ENCODE measurements at regions not wholly inside any gene's neighbourhood (a gene's known extent, or its start where the extent isn't known, plus 50 kb on each side); places are given as distances from the start of the nearest gene placed in this dataset.
A peak's percentile ranks its signal among the peaks of the same experiment; 100 is the strongest.

DNA sequence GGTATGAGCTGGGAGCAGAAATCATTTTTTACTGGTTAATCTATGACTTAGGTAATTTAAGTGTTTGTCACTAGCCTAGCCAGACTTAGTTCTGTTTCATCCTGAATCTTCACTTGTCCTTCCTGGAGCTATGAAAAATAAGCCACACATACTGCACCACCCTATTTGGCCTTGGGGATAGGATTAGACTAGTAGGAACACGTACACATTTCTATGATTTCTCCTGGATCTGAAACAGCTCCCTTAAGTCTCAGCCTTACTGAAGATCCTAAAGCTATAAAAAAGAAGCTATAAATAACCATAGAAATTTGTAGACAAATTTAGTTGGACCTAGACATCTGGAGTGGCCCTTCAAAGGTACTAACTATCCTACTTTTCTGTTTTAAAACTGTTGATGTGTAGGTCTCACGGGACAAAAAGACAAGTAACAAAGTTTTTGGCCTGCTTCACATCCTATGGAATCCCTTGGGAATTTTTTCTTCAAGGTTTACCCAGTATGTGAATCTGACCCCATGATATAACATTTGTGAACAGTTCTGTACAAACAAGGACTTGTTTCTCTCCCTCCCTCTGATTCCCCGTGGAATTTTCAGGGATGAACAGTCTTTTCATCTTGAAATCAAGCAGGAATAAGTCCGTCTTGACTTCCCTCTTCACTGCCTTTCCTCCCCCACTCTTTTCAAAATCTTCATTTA, 275.0 kb downstream of the FAM76B start:
- DNase-seq (ENCODE audit: low spot score): no peak

DNA sequence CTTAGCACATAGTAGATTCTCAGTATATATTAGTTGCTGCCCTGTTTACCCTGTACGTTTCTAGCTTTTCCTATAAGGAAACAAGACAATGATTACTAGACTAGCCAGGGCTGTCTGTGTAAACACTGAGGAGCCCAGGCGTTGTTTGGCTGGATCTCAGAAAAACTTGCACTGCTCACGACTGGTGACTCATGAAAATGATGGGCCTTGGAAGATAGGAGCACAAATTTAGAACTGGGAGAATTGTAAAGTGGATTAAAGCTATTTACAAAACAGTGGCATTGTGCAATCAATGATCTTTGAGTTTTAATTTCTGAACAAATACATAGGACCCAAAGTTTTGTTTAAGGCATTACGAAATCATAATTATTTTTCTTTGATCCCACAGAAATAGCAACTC, 276.9 kb downstream of the FAM76B start:
- DNase-seq (ENCODE audit: low spot score): no peak

GRCh38 chr11:95512177-95512576, 277.4 kb downstream of the FAM76B start:
- no peak for DNase-seq (ENCODE audit: low spot score)

- no peak for DNase-seq (ENCODE audit: low spot score)
These were observed 277.4 kb upstream of the SESN3 start for GRCh38 chr11:95508219-95508890.

- DNase-seq (ENCODE audit: low spot score): no peak
These were observed 276.8 kb upstream of the SESN3 start for GRCh38 chr11:95507794-95508193.

GRCh38 chr11:95506777-95507176, 275.8 kb upstream of the SESN3 start:
- DNase-seq (ENCODE audit: low spot score): no peak

DNA sequence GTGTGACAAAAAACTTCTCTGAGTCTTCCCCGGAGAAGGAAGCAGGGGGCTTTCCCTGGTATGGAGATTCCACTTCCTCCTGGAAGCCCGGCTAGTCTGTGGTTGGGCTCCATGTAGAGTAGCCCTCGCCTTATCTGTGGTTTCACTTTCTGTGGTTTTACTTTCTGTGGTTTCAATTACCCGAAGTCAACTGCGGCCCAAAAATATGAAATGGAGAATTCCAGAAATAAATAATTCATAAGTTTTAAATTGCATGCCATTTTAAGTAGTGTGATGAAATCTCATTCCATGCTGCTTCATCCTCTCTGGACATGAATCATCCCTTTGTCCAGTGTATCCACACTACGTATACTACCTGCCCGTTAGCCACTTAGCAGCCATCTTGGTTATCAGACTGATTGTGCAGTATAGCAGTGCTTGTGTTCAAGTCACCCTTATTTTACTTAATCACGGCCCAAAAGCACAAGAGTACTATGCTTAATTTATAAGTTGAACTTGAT, 275.0 kb upstream of the SESN3 start:
- DNase-seq (ENCODE audit: low spot score): no peak

- DNase-seq (ENCODE audit: low spot score): no peak
These were observed 272.0 kb upstream of the SESN3 start for GRCh38 chr11:95503047-95503446.

DNA sequence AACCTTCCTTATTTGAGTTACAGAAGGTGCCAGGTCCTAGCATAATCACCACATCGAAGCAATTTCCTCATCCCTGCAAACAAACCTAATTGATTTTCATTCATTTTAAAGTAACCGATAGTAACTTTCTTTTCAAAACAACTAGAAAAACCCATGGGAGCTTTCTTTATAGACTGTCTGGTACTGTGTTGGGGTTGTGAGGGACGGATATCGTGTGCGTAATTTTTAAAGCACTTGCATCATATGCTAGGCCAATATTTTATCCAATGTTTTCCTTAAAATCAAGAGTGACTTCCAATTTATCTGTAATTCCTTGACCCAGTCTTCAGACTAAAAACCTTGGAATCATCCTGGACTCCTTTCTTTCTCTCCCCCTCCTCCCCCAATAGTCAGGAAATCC, 271.5 kb upstream of the SESN3 start:
- no peak for DNase-seq (ENCODE audit: low spot score)

- no peak for DNase-seq (ENCODE audit: low spot score)
These were observed 270.8 kb upstream of the SESN3 start for GRCh38 chr11:95501761-95502266.

GRCh38 chr11:95500466-95500865, 269.5 kb upstream of the SESN3 start:
- no peak for DNase-seq (ENCODE audit: low spot score)

DNA sequence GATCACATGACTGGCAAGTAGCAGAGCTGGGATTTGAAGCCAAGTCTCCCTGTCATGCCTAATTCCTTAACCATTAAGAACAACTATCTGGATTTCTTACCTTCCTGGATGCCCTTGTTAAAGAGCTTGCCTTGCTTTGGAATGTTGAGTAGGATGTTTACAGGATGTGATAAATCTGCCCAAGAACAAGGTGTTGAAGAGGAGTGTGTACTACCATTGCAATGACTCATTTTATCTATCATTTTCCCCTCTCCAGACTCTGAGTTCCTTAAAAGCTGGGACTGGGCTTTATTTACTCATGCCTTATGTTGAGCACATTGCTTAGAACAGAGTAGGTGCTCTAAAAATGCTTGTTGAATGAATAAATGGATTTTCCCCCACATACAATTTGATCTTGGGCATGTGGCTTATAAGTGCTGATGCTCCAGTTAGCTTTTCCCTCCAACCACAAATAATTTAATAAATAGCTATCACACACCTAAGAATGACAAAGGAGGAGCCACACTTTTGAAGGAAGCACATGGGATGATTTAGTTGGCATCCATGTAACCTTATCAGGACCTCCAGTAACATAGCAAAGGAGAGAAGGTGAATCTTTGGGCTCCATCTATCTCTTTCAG, 268.6 kb upstream of the SESN3 start:
- no peak for DNase-seq (ENCODE audit: low spot score)

DNA sequence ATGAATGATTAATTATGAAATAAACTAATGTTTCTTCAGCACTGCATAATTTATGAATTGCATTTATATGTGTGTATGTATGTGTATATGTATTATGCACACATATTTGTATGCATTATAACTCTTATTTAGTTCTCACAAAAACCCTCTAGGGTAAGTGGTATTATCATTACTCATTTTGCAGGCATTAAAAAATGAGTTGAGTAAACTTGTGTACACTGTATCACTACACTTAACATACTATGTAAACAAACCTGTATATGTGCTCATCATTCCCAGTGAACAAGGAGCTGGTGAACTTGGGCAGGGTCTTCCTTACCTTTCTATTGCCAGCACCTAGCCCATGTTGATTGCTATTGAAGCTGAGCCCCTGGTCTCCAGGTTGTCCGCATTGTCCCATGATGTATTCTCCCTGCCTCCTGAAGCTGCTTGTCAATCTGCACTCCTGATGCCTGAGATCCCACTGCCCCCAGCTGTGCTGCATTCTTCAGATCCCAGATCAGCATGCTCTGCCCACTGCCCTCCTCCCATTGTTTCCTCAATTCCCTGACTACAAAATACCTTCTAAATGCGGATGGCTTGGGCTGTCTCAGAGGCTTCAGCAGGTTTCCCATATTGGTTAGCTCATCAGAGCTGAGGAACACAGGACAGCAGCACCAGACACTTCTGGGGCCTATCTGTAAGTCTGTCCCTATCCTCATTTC, 267.9 kb upstream of the SESN3 start:
- DNase-seq (ENCODE audit: low spot score): peak; percentile 83

DNA sequence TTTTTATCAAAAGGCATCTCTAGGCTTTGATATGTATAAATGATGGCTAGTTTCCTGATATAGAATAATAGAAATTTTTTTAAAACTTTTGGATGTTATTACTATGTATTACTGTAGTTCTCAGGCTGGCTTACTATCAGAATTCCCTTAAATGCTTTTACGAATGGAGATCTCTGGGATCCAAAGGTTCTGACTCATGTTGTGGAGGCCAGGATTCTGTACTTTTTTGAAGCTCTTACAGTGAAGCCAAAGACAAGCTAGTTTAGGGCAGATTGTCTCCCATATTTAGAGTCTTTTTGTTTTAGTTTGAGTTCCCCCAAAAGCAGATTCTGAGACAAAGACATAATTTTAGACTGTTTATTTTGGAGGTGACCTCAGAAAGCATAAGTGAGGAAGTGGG, 265.9 kb upstream of the SESN3 start:
- no peak for DNase-seq (ENCODE audit: low spot score)

GRCh38 chr11:95495706-95496105, 264.7 kb upstream of the SESN3 start:
- DNase-seq (ENCODE audit: low spot score): no peak

GRCh38 chr11:95494856-95495255, 263.9 kb upstream of the SESN3 start:
- no peak for DNase-seq (ENCODE audit: low spot score)

GRCh38 chr11:95494167-95494566, 263.2 kb upstream of the SESN3 start:
- DNase-seq (ENCODE audit: low spot score): no peak

GRCh38 chr11:95490625-95491024, 259.6 kb upstream of the SESN3 start:
- no peak for DNase-seq (ENCODE audit: low spot score)

DNA sequence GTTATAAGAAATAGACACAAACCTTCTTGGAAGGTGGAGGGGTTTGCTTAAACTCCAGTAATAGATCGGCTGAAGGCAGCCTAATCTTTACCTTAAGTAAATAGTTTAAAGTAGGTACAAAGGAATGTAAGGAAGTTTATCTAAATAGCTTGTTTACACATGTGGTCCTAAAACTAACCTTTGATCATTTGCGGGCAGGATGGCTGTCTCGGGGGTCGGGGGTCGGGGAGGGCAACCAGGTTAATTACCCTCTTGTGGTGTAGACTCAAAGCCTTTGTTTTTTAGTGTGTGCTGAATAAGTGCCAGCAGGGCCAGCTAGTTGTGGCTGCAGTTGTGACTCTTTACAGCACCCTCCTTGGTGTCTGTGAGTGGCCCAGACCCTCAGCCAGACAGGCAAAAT, 256.9 kb upstream of the SESN3 start:
- DNase-seq (ENCODE audit: low spot score): no peak

DNA sequence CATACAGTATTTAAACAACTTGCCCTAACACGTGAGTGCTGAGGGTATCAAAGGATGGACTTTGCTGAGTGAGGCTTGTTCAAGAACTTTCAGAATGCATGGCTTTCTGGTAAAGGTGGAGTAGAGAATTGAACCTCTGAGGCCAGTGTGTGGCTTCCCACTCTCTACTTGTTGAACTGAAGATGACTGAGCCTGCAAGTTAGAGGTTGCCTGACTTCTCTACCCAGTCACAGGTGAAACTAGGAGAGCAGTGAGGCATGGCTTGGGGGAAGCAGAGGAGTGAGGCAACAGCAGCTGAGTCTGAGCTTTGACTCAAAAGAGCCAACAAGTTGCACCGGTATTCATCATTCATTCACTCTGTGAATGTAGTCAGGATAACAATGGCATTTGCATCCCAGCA, 256.4 kb upstream of the SESN3 start:
- DNase-seq (ENCODE audit: low spot score): peak; percentile 27

GRCh38 chr11:95486979-95487378, 256.0 kb upstream of the SESN3 start:
- no peak for DNase-seq (ENCODE audit: low spot score)

GRCh38 chr11:95486466-95486865, 255.5 kb upstream of the SESN3 start:
- DNase-seq (ENCODE audit: low spot score): no peak
